Neuronal stem cell (in vitro differentiated cells): ENCODE measurements at regions not wholly inside any gene's neighbourhood (a gene's known extent, or its start where the extent isn't known, plus 50 kb on each side); places are given as distances from the start of the nearest gene placed in this dataset.

Experiments used
- DNase-seq: peaks from one replicate; pipeline ENCODE4 v3.0.0-alpha.2; 2013; ENCODE audit warnings: low spot score
- H2AFZ ChIP-seq: one replicate; pipeline ENCODE4 v1.6.1; 2013; ENCODE audit warnings: mild to moderate bottlenecking, low read length, inconsistent platforms
- H2AK5ac ChIP-seq: 2 replicates; pipeline ENCODE4 v1.6.1; 2013; ENCODE audit warnings: low read depth, mild to moderate bottlenecking, inconsistent platforms, low read length, moderate library complexity, mixed read lengths
- H2BK120ac ChIP-seq: 2 replicates; pipeline ENCODE4 v1.6.1; 2013; ENCODE audit warnings: low read depth, mild to moderate bottlenecking, inconsistent platforms, low read length, moderate library complexity, mixed read lengths
- H2BK12ac ChIP-seq: one replicate; pipeline ENCODE4 v1.6.1; 2013; ENCODE audit warnings: low read length, inconsistent platforms
- H2BK15ac ChIP-seq: 2 replicates; pipeline ENCODE4 v1.6.1; 2013; ENCODE audit warnings: mild to moderate bottlenecking, low read length, inconsistent platforms, mixed read lengths
- H2BK5ac ChIP-seq: one replicate; pipeline ENCODE4 v1.6.1; 2013; ENCODE audit warnings: inconsistent platforms, mild to moderate bottlenecking, low read length, moderate library complexity
- H3K14ac ChIP-seq: one replicate; pipeline ENCODE4 v1.6.1; 2013; ENCODE audit warnings: low read length, inconsistent platforms
- H3K18ac ChIP-seq: 2 replicates; pipeline ENCODE4 v1.6.1; 2013; ENCODE audit warnings: low read length, inconsistent platforms
- H3K23ac ChIP-seq: 2 replicates; pipeline ENCODE4 v1.6.1; 2013; ENCODE audit warnings: low read depth, mild to moderate bottlenecking, mixed read lengths, low read length, inconsistent platforms; ENCODE audit not compliant: poor library complexity
- H3K27ac ChIP-seq: replicated peaks from 3 replicates; pipeline ENCODE4 v1.5.1; 2013; ENCODE audit warnings: low read length, inconsistent platforms
- H3K27me3 ChIP-seq, 3 experiments: 2 replicates each; pipeline ENCODE4 v1.6.1; 2013; ENCODE audit warnings: low read length in 3 of 3, mild to moderate bottlenecking in 2 of 3, inconsistent platforms in 1 of 3, low read depth in 1 of 3, mixed read lengths in 1 of 3, moderate library complexity in 1 of 3; ENCODE audit not compliant: control insufficient read depth in 3 of 3, insufficient read depth in 3 of 3
- H3K36me3 ChIP-seq, 2 donors: replicated peaks in 1 of 2; 2 replicates each; pipeline ENCODE4 v1.6.1; 2013; ENCODE audit warnings: low read length in 2 of 2; ENCODE audit not compliant: control insufficient read depth in 2 of 2, insufficient read depth in 2 of 2
- H3K4ac ChIP-seq: 2 replicates; pipeline ENCODE4 v1.6.1; 2013; ENCODE audit warnings: inconsistent platforms, mild to moderate bottlenecking, low read length, moderate library complexity
- H3K4me1 ChIP-seq, 2 donors: 1 replicate in 1 of 2; 2 replicates in 1 of 2; pipeline ENCODE4 v1.6.1; 2013; ENCODE audit warnings: low read length in 2 of 2, low read depth in 1 of 2; ENCODE audit not compliant: control insufficient read depth in 2 of 2, insufficient read depth in 1 of 2
- H3K4me2 ChIP-seq: one replicate; pipeline ENCODE4 v1.6.1; 2013; ENCODE audit warnings: mild to moderate bottlenecking, low read length, inconsistent platforms; ENCODE audit not compliant: insufficient read depth, poor library complexity, severe bottlenecking
- H3K4me3 ChIP-seq, 2 donors: 2 replicates each; pipeline ENCODE4 v1.5.1; 2013; ENCODE audit warnings: low read length in 2 of 2, mild to moderate bottlenecking in 2 of 2, inconsistent platforms in 1 of 2, moderate library complexity in 1 of 2
- H3K79me1 ChIP-seq: one replicate; pipeline ENCODE4 v1.6.1; 2013; ENCODE audit warnings: low read depth, mild to moderate bottlenecking, inconsistent platforms, low read length, moderate library complexity
- H3K9ac ChIP-seq: one replicate; pipeline ENCODE4 v1.6.1; 2013; ENCODE audit warnings: mild to moderate bottlenecking, low read depth, low read length, inconsistent platforms; ENCODE audit not compliant: poor library complexity
- H3K9me3 ChIP-seq, 2 donors: replicated peaks in 1 of 2; 2 replicates each; pipeline versions ENCODE3 to v1.6.1; 2013; ENCODE audit warnings: low read length in 2 of 2, mild to moderate bottlenecking in 2 of 2, inconsistent platforms in 1 of 2, low read depth in 1 of 2, mixed read lengths in 1 of 2, moderate library complexity in 1 of 2; ENCODE audit not compliant: control insufficient read depth in 2 of 2, insufficient read depth in 1 of 2
- H4K8ac ChIP-seq: one replicate; pipeline ENCODE4 v1.6.1; 2013; ENCODE audit warnings: low read depth, mild to moderate bottlenecking, inconsistent platforms, low read length, moderate library complexity
- H4K91ac ChIP-seq: one replicate; pipeline ENCODE4 v1.6.1; 2013; ENCODE audit warnings: low read length, low read depth, mild to moderate bottlenecking, inconsistent platforms; ENCODE audit not compliant: poor library complexity
- WGBS, 2 donors: extraction: QIAGEN DNeasy Blood & Tissue Kit; methylation state at CpG; one replicate each; pipeline ENCODE4 v1.1.7; 2013; ENCODE audit warnings: missing lambda C conversion rate in 2 of 2, mixed read lengths in 1 of 2; ENCODE audit not compliant: insufficient read length in 2 of 2, insufficient replicate concordance in 1 of 2; ENCODE audit errors: extremely low coverage in 2 of 2; 5-methylcytosine and 5-hydroxymethylcytosine counted together

DNA sequence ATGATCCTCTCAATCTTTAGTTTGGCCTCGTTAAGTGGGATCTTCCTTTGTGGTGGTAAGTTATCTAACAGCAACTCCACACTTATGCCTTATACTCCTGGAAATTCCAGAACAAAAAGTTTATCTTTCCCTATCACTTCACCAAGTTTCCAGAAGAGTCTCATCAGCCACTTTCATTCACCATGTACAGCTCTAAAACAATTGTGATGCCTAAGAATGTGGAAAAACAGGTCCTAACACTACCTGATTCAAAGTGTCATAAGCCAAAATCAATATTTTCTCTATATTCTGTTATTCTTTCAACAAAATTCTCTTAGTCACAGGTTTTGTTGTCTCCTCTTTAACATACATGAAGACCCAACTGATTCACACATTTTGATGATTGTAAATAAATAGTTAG is 342.4 kb upstream of the TYRP1 start:
- Histone ChIP-seq H3K9ac (no peak overlapping the region), H2AK5ac (no peak overlapping the region), H4K8ac (no peak overlapping the region), H2BK120ac (no peak overlapping the region), H2BK12ac (no peak overlapping the region), H3K27ac (no peak overlapping the region), H2BK5ac (no peak overlapping the region), H3K36me3 (no peaks in the 10 kb centered on the region), H3K4me3 (no peak overlapping the region), H3K27me3 (peaks cover 0 to 3% (median 0%) of the 10 kb centered on the region in 3 experiments), H3K23ac (no peak overlapping the region), H3K4ac (no peak overlapping the region), H3K4me2 (no peak overlapping the region), H2AFZ (no peak overlapping the region), H3K9me3 (no peaks in the 10 kb centered on the region), H2BK15ac (no peak overlapping the region), H3K4me1 (peaks cover 0 to 2% of the 10 kb centered on the region in 2 donors), H3K18ac (no peak overlapping the region), H3K14ac (no peak overlapping the region), H4K91ac (no peak overlapping the region), H3K79me1 (no peaks in the 10 kb centered on the region)
- DNase-seq = no peak
- no CpG with 5 or more reads among the region's 1 CpG for WGBS, 2 donors

DNA sequence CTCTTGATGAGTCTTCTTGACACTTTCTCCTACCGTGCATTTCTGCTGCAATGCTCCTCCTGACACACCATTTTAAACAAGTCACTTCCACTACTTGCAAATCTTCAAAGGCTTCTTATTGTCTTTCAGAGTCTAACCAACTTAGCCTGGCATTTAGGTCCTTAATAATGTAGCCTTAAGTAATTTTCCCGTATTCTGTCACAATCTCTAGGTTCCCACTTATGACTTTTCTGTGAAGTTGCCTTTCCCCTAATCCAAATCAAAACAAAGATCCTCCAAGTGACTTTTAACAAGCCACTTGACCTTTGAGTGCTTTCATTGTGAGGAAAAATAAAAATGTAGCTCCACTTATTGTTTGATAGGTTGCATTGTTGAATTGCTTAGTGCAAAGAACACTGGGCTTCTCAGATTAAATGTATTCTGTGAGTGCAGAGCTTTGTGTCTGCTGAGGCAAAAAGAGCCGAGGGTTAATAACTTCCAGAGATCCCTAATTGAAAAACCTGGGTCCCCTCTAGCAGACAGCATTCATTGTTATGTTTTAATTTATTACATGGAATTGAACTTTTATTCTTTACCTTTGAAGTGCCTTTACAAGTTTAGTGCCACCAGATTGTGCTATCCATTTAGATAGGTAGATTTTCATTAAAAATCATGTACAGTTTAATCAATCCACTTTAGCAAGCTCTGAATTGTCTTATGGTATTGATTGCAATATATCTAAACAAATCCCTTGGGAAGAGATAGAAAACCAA is 341.7 kb upstream of the TYRP1 start:
- no CpG with 5 or more reads among the region's 3 CpGs for WGBS, 2 donors
- H2BK120ac ChIP-seq = no peak overlapping the region
- no peaks in the 10 kb centered on the region for H3K79me1 ChIP-seq
- no peak overlapping the region for H3K9ac ChIP-seq
- no peak overlapping the region for H2AFZ ChIP-seq
- H3K14ac ChIP-seq = no peak overlapping the region
- no peak overlapping the region for H2AK5ac ChIP-seq
- H2BK15ac ChIP-seq = no peak overlapping the region
- H4K8ac ChIP-seq = no peak overlapping the region
- H3K4me2 ChIP-seq = no peak overlapping the region
- H2BK5ac ChIP-seq = no peak overlapping the region
- peaks cover 0 to 3% (median 0%) of the 10 kb centered on the region in 3 experiments for H3K27me3 ChIP-seq
- H4K91ac ChIP-seq = no peak overlapping the region
- no peak overlapping the region for H3K4ac ChIP-seq
- H2BK12ac ChIP-seq = no peak overlapping the region
- no peak overlapping the region for H3K4me3 ChIP-seq
- DNase-seq = no peak
- H3K36me3 ChIP-seq = no peaks in the 10 kb centered on the region
- no peak overlapping the region for H3K27ac ChIP-seq
- H3K18ac ChIP-seq = no peak overlapping the region
- peaks cover 0 to 2% of the 10 kb centered on the region in 2 donors for H3K4me1 ChIP-seq
- H3K9me3 ChIP-seq = no peaks in the 10 kb centered on the region
- H3K23ac ChIP-seq = no peak overlapping the region

- Histone ChIP-seq H3K23ac (no peak overlapping the region), H3K4ac (no peak overlapping the region), H2BK5ac (no peak overlapping the region), H3K18ac (no peak overlapping the region), H2BK120ac (no peak overlapping the region), H2AK5ac (no peak overlapping the region), H3K4me1 (peaks cover 0 to 2% of the 10 kb centered on the region in 2 donors), H3K4me2 (no peak overlapping the region), H3K79me1 (no peaks in the 10 kb centered on the region), H3K27me3 (peaks cover 0 to 3% (median 0%) of the 10 kb centered on the region in 3 experiments), H4K91ac (no peak overlapping the region), H2BK12ac (no peak overlapping the region), H3K14ac (no peak overlapping the region), H3K36me3 (no peaks in the 10 kb centered on the region), H2BK15ac (no peak overlapping the region), H3K9me3 (no peaks in the 10 kb centered on the region), H2AFZ (no peak overlapping the region), H3K27ac (no peak overlapping the region), H4K8ac (no peak overlapping the region), H3K4me3 (no peak overlapping the region), H3K9ac (no peak overlapping the region)
- no peak for DNase-seq
These were observed 341.2 kb upstream of the TYRP1 start for GRCh38 chr9:12352045-12352315.

GRCh38 chr9:12363439-12363838 is 329.7 kb upstream of the TYRP1 start:
- Histone ChIP-seq H3K4me2 (no peak overlapping the region), H3K36me3 (no peaks in the 10 kb centered on the region), H2BK12ac (no peak overlapping the region), H3K27me3 (no peaks in the 10 kb centered on the region), H3K4ac (no peak overlapping the region), H3K9ac (no peak overlapping the region), H2BK5ac (no peak overlapping the region), H3K9me3 (no peaks in the 10 kb centered on the region), H4K8ac (no peak overlapping the region), H3K4me1 (no peaks in the 10 kb centered on the region), H3K23ac (no peak overlapping the region), H2BK120ac (no peak overlapping the region), H3K27ac (no peak overlapping the region), H3K79me1 (no peaks in the 10 kb centered on the region), H4K91ac (no peak overlapping the region), H2AFZ (no peak overlapping the region), H2BK15ac (no peak overlapping the region), H3K4me3 (no peak overlapping the region), H3K18ac (no peak overlapping the region), H3K14ac (no peak overlapping the region), H2AK5ac (no peak overlapping the region)
- no peak for DNase-seq
- WGBS, 2 donors = no CpG with 5 or more reads among the region's 2 CpGs
